Ishikawa (cell line): ENCODE measurements at regions not wholly inside any gene's neighbourhood (a gene's known extent, or its start where the extent isn't known, plus 50 kb on each side); places are given as distances from the start of the nearest gene placed in this dataset.

Experiments used
- CEBPB ChIP-seq: IDR thresholded peaks from 2 replicates; pipeline ENCODE4 v1.6.1; 2012
- CREB1 ChIP-seq: IDR thresholded peaks from 2 replicates; pipeline ENCODE4 v1.6.1; 2012; ENCODE audit warnings: low read depth
- EGR1 ChIP-seq: IDR thresholded peaks from 2 replicates; pipeline ENCODE4 v1.6.1; 2012
- EP300 ChIP-seq: IDR thresholded peaks from 2 replicates; pipeline ENCODE4 v1.6.1; 2012; ENCODE audit warnings: borderline replicate concordance
- FOXM1 ChIP-seq: IDR thresholded peaks from 2 replicates; pipeline ENCODE4 v1.6.1; 2012; ENCODE audit warnings: low read depth, borderline replicate concordance
- MAX ChIP-seq: IDR thresholded peaks from 2 replicates; pipeline ENCODE4 v1.6.1; 2012
- NFIC ChIP-seq: IDR thresholded peaks from 2 replicates; pipeline ENCODE4 v1.6.1; 2012
- RAD21 ChIP-seq: IDR thresholded peaks from 2 replicates; pipeline ENCODE4 v1.6.1; 2012; ENCODE audit warnings: low read depth
- REST ChIP-seq: IDR thresholded peaks from 2 replicates; pipeline ENCODE4 v1.6.1; 2012; ENCODE audit warnings: low read depth, mild to moderate bottlenecking
- TAF1 ChIP-seq: IDR thresholded peaks from 2 replicates; pipeline ENCODE4 v1.6.1; 2012; ENCODE audit warnings: low read depth, mild to moderate bottlenecking
- TCF12 ChIP-seq: IDR thresholded peaks from 2 replicates; pipeline ENCODE4 v1.6.1; 2012; ENCODE audit warnings: low read depth
- TEAD4 ChIP-seq: IDR thresholded peaks from 2 replicates; pipeline ENCODE4 v1.6.1; 2012
- USF1 ChIP-seq: IDR thresholded peaks from 2 replicates; pipeline ENCODE4 v1.6.1; 2012
- YY1 ChIP-seq: IDR thresholded peaks from 2 replicates; pipeline ENCODE4 v1.6.1; 2012; ENCODE audit warnings: low read depth
- ZBTB7A ChIP-seq: IDR thresholded peaks from 2 replicates; pipeline ENCODE4 v1.6.1; 2012; ENCODE audit warnings: low read depth

- TF ChIP-seq TAF1, result no peak
- TF ChIP-seq TEAD4, result no peak
- no peak for TF ChIP-seq USF1
- no peak for TF ChIP-seq EGR1
- TF ChIP-seq RAD21, result no peak
- no peak for TF ChIP-seq NFIC
- no peak for TF ChIP-seq CEBPB
- TF ChIP-seq FOXM1, result no peak
- TF ChIP-seq REST, result no peak
- no peak for TF ChIP-seq ZBTB7A
- TF ChIP-seq CREB1, result no peak
- no peak for TF ChIP-seq EP300
- TF ChIP-seq TCF12, result no peak
- no peak for TF ChIP-seq MAX
- TF ChIP-seq YY1, result no peak
Observed at GRCh38 chr5:155258161-155258560, 244.6 kb downstream of the KIF4B start.

- no peak for TF ChIP-seq CEBPB
- TF ChIP-seq TCF12, result no peak
- TF ChIP-seq EP300, result no peak
- no peak for TF ChIP-seq RAD21
- no peak for TF ChIP-seq ZBTB7A
- no peak for TF ChIP-seq CREB1
- TF ChIP-seq FOXM1, result no peak
- TF ChIP-seq TAF1, result no peak
- TF ChIP-seq TEAD4, result no peak
Observed at GRCh38 chr5:155259648-155260047, 246.1 kb downstream of the KIF4B start.

GRCh38 chr5:155260798-155261197 is 247.2 kb downstream of the KIF4B start:
- TF ChIP-seq EGR1, result no peak
- no peak for TF ChIP-seq TEAD4
- TF ChIP-seq TCF12, result no peak
- TF ChIP-seq ZBTB7A, result no peak
- TF ChIP-seq TAF1, result no peak
- no peak for TF ChIP-seq FOXM1
- no peak for TF ChIP-seq EP300
- peak; percentile 36 for TF ChIP-seq RAD21
- no peak for TF ChIP-seq CREB1

GRCh38 chr5:155263381-155263780 is 249.8 kb downstream of the KIF4B start:
- no peak for TF ChIP-seq TEAD4
- no peak for TF ChIP-seq ZBTB7A
- TF ChIP-seq NFIC, result no peak
- no peak for TF ChIP-seq YY1
- no peak for TF ChIP-seq CREB1

GRCh38 chr5:155264809-155265208 is 251.3 kb downstream of the KIF4B start:
- no peak for TF ChIP-seq YY1
- TF ChIP-seq CEBPB, result no peak
- no peak for TF ChIP-seq MAX
- no peak for TF ChIP-seq TCF12

- TF ChIP-seq CEBPB (no peak), EP300 (no peak), RAD21 (no peak), TEAD4 (no peak), ZBTB7A (no peak), FOXM1 (no peak), TCF12 (no peak), NFIC (no peak), EGR1 (no peak), CREB1 (no peak), USF1 (no peak), REST (no peak), TAF1 (no peak)
Observed at GRCh38 chr5:155268770-155269425, 255.3 kb downstream of the KIF4B start.
